Pancreas (tissue), 10 donors: ENCODE measurements at regions not wholly inside any gene's neighbourhood (a gene's known extent, or its start where the extent isn't known, plus 50 kb on each side); places are given as distances from the start of the nearest gene placed in this dataset.
A peak's percentile ranks its signal among the peaks of the same experiment; 100 is the strongest.

Experiments
- ATAC-seq, 4 donors: fragments of 200-7000 bp; cut with Tn5 transposase; one replicate each; pipeline versions ENCODE4 v1.8.0 to v1.9.1; 2020; ENCODE audit warnings: mild to moderate bottlenecking in 4 of 4, moderate library complexity in 4 of 4
- DNase-seq, 6 donors: peaks; one replicate each; pipeline ENCODE4 v3.0.0-alpha.2; 2020
- FAIRE-seq: peaks from 2 replicates; lab custom pipeline; 2012; peaks lifted over from hg19 to GRCh38; lab: Jason Lieb, UNC
- H3K27ac ChIP-seq, 4 donors: fragments of 200-600 bp; sonication (generic); 1 replicate in 3 of 4; 2 replicates in 1 of 4; pipeline versions ENCODE4 v1.5.0 to v1.8.0; 2020
- H3K27me3 ChIP-seq, 4 donors: fragments of 200-600 bp; one replicate each; pipeline ENCODE4 v1.8.0; 2021
- H3K36me3 ChIP-seq, 3 donors: fragments of 200-600 bp; sonication (generic) in 1 of 3; one replicate each; pipeline versions ENCODE4 v1.5.0 to v1.8.0; 2020 to 2021
- H3K4me1 ChIP-seq, 3 donors: fragments of 200-600 bp; one replicate each; pipeline ENCODE4 v1.8.0; 2021
- H3K4me3 ChIP-seq, 4 donors: fragments of 200-600 bp; sonication (generic) in 2 of 4; one replicate each; pipeline versions ENCODE4 v1.5.0 to v1.8.0; 2020 to 2021
- H3K9me3 ChIP-seq, 4 donors: fragments of 200-600 bp; one replicate each; pipeline ENCODE4 v1.8.0; 2021
- CTCF ChIP-seq, 4 donors: fragments of 200-600 bp; sonication (generic) in 3 of 4; IDR thresholded peaks; one replicate each; pipeline versions ENCODE4 v1.5.0 to v1.8.0; 2021; ENCODE audit warnings: antibody characterized with exemption in 4 of 4
- WGBS, 2 donors: extraction: QIAGEN DNeasy Blood & Tissue Kit; methylation state at CpG; one replicate each; pipeline ENCODE4 v1.1.7; 2013; 5-methylcytosine and 5-hydroxymethylcytosine counted together
- intact Hi-C, 3 donors: fragments of 100-400 bp; cut with DNase I; formaldehyde crosslinking; loops; one replicate each; pipeline versions ENCODE4 v1.11.1 to v1.14.2; 2022
- donor health status: healthy with polysubstance abuse.
- donor health status: DM: no; HTN: no; CAD: no; lungs with moderate emphysema.
- donor health status: DM: no; HTN: no; CAD: no.
- donor health status: control.
- donor health status: control.
- donor health status: Bipolar disorder and iron deficiency.
- donor health status: DM: yes; HTN: yes; CAD: no.
- donor health status: DM: no; HTN: no; CAD: no.
- donor health status: DM: no; HTN: no; CAD: no.
- donor health status: DM: yes; HTN: yes; CAD: no.

GRCh38 chr21:16438761-16439160, 709.0 kb downstream of the USP25 start:
- no peak overlapping the region for H3K4me3 ChIP-seq
- H3K4me1 ChIP-seq, result no peaks in the 10 kb centered on the region
- no peak overlapping the region for H3K27ac ChIP-seq
- DNase-seq (no peak), FAIRE-seq (no peak), ATAC-seq (no peak)
- no peak for TF ChIP-seq CTCF (IDR thresholded peaks at IDR 0.05)
- intact Hi-C loops, result no loop called here
- 89 to 95% methylated on average over 1 of the region's 1 CpG for WGBS, 2 donors
- no peaks in the 10 kb centered on the region for H3K36me3 ChIP-seq
- no peaks in the 10 kb centered on the region for H3K27me3 ChIP-seq
- H3K9me3 ChIP-seq, result no peaks in the 10 kb centered on the region

GRCh38 chr21:16441789-16442188, 712.0 kb downstream of the USP25 start:
- intact Hi-C loops, result no loop called here
- no peak for ATAC-seq
- WGBS, 2 donors, result 84 to 100% methylated on average over 1 of the region's 1 CpG

GRCh38 chr21:16454399-16454798, 724.6 kb downstream of the USP25 start:
- peak in 2 of 4 donors; percentile 44 to 57 for ATAC-seq
- Histone ChIP-seq H3K36me3 (no peaks in the 10 kb centered on the region), H3K27ac (no peak overlapping the region), H3K4me3 (no peak overlapping the region), H3K9me3 (no peaks in the 10 kb centered on the region), H3K27me3 (no peaks in the 10 kb centered on the region), H3K4me1 (no peaks in the 10 kb centered on the region)
- no peak for FAIRE-seq
- intact Hi-C loops, result no loop called here
- TF ChIP-seq CTCF (IDR thresholded peaks at IDR 0.05), result no peak
- DNase-seq, result no peak

More at GRCh38 chr21:16441789-16442188, 712.0 kb downstream of the USP25 start:
- Histone ChIP-seq H3K27ac (no peak overlapping the region), H3K9me3 (no peaks in the 10 kb centered on the region), H3K4me1 (no peaks in the 10 kb centered on the region), H3K36me3 (no peaks in the 10 kb centered on the region), H3K4me3 (no peak overlapping the region), H3K27me3 (no peaks in the 10 kb centered on the region)
- DNase-seq (no peak), FAIRE-seq (no peak)
- TF ChIP-seq CTCF (IDR thresholded peaks at IDR 0.05), result no peak

GRCh38 chr21:16455526-16455925, 725.7 kb downstream of the USP25 start:
- FAIRE-seq (no peak), DNase-seq (no peak), ATAC-seq (no peak)
- no peaks in the 10 kb centered on the region for H3K36me3 ChIP-seq
- no peaks in the 10 kb centered on the region for H3K9me3 ChIP-seq
- no peak for TF ChIP-seq CTCF (IDR thresholded peaks at IDR 0.05)
- intact Hi-C loops, result no loop called here
- no peak overlapping the region for H3K27ac ChIP-seq
- 84 to 97% methylated on average over 2 of the region's 2 CpGs for WGBS, 2 donors
- no peaks in the 10 kb centered on the region for H3K4me1 ChIP-seq
- H3K4me3 ChIP-seq, result no peak overlapping the region
- no peaks in the 10 kb centered on the region for H3K27me3 ChIP-seq

- TF ChIP-seq CTCF (IDR thresholded peaks at IDR 0.05), result no peak
- WGBS, 2 donors, result 70 to 81% methylated on average over 5 of the region's 5 CpGs
- no peak overlapping the region for H3K4me3 ChIP-seq
- no peaks in the 10 kb centered on the region for H3K9me3 ChIP-seq
- ATAC-seq, result no peak
- FAIRE-seq, result no peak
- no peaks in the 10 kb centered on the region for H3K4me1 ChIP-seq
- no peak overlapping the region for H3K27ac ChIP-seq
- no peaks in the 10 kb centered on the region for H3K27me3 ChIP-seq
- no peak for DNase-seq
- intact Hi-C loops, result no loop called here
- no peaks in the 10 kb centered on the region for H3K36me3 ChIP-seq
Measured at GRCh38 chr21:16455978-16456377, 726.2 kb downstream of the USP25 start.
